ENCODE measurements at regions not wholly inside any gene's neighbourhood (a gene's known extent, or its start where the extent isn't known, plus 50 kb on each side); places are given as distances from the start of the nearest gene placed in this dataset.

GRCh38 chr20:33923740-33924139 lies 70.0 kb upstream of the RALY start:
- ATAC-seq (no peak), FAIRE-seq (no peak), DNase-seq (ENCODE audit: low spot score) (no peak)
- H2AFZ ChIP-seq (ENCODE audit: low read length), result no peak overlapping the region
- no peak overlapping the region for H3K9ac ChIP-seq (ENCODE audit: insufficient read depth, low read depth, low read length)
- intact Hi-C loops (cut with micrococcal nuclease; ENCODE audit: unreplicated experiment) (no loop called here), in situ Hi-C loops (cut with HindIII; ENCODE audit: extremely low pct_ligation_motif_present, low pct_unique_long_range_greater_than_20kb) (no loop called here)
- no peak overlapping the region for H3K4me3 ChIP-seq (replicated peaks in 1 of 3; ENCODE audit: insufficient read depth in 1 of 3, low read depth in 2 of 3, low read length in 3 of 3)
- no peaks in the 10 kb centered on the region for H3K9me3 ChIP-seq (ENCODE audit: low read length)
- peaks cover 3 to 16% of the 10 kb centered on the region in 2 experiments for H3K27me3 ChIP-seq (ENCODE audit: control insufficient read depth in 1 of 2, insufficient read depth in 2 of 2, low read length in 2 of 2)
- peaks cover 13% of the 10 kb centered on the region for H3K4me1 ChIP-seq (ENCODE audit: insufficient read depth, low read length)
- no peaks in the 10 kb centered on the region for H3K36me3 ChIP-seq (replicated peaks in 1 of 2; ENCODE audit: control insufficient read depth in 1 of 2, insufficient read depth in 2 of 2, low read length in 2 of 2)
- no peak overlapping the region for H3K27ac ChIP-seq (ENCODE audit: extremely low read length, insufficient read depth, low read length)
- TF ChIP-seq ZBTB1 (CRISPR knock-in tag; IDR thresholded peaks at IDR 0.05; ENCODE audit: borderline replicate concordance) (no peak), ZNF253 (CRISPR knock-in tag; IDR thresholded peaks at IDR 0.05; ENCODE audit: borderline replicate concordance) (no peak), ZNF354B (CRISPR knock-in tag; IDR thresholded peaks at IDR 0.05) (no peak), NAIF1 (CRISPR knock-in tag; IDR thresholded peaks at IDR 0.05; ENCODE audit: borderline replicate concordance) (no peak), ATF7 (IDR thresholded peaks at IDR 0.05) (no peak), ATF7 (CRISPR knock-in tag; IDR thresholded peaks at IDR 0.05) (no peak), GFI1 (CRISPR knock-in tag; IDR thresholded peaks at IDR 0.05; ENCODE audit: borderline replicate concordance) (no peak), REL (CRISPR knock-in tag; conservative IDR thresholded peaks at IDR 0.05) (no peak), SP4 (CRISPR knock-in tag; IDR thresholded peaks at IDR 0.05) (no peak), ZNF891 (CRISPR knock-in tag; IDR thresholded peaks at IDR 0.05) (no peak), SMC3 (IDR thresholded peaks at IDR 0.05; ENCODE audit: low read length) (no peak)
- TF ChIP-seq, protein P1, sequence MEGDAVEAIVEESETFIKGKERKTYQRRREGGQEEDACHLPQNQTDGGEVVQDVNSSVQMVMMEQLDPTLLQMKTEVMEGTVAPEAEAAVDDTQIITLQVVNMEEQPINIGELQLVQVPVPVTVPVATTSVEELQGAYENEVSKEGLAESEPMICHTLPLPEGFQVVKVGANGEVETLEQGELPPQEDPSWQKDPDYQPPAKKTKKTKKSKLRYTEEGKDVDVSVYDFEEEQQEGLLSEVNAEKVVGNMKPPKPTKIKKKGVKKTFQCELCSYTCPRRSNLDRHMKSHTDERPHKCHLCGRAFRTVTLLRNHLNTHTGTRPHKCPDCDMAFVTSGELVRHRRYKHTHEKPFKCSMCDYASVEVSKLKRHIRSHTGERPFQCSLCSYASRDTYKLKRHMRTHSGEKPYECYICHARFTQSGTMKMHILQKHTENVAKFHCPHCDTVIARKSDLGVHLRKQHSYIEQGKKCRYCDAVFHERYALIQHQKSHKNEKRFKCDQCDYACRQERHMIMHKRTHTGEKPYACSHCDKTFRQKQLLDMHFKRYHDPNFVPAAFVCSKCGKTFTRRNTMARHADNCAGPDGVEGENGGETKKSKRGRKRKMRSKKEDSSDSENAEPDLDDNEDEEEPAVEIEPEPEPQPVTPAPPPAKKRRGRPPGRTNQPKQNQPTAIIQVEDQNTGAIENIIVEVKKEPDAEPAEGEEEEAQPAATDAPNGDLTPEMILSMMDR (CRISPR knock-in tag; IDR thresholded peaks at IDR 0.05), result no peak
- no TSS peak for BruUV-seq (replicated peaks)
- WGBS (ENCODE audit: low lambda C conversion rate), result 77% methylated on average over 4 of the region's 4 CpGs
- H3K4me2 ChIP-seq (ENCODE audit: low read depth, low read length), result no peak overlapping the region
- ChIA-PET CTCF (ENCODE audit: low intra/inter-chr PET ratio, low total read pairs) (no interaction called here), POLR2A (no interaction called here)
- H4K20me1 ChIP-seq (ENCODE audit: insufficient read depth, low read length), result no peaks in the 10 kb centered on the region
- H3K79me2 ChIP-seq (ENCODE audit: insufficient read depth, low read length), result no peaks in the 10 kb centered on the region
